Neural progenitor cell (in vitro differentiated cells): ENCODE measurements at regions not wholly inside any gene's neighbourhood (a gene's known extent, or its start where the extent isn't known, plus 50 kb on each side); places are given as distances from the start of the nearest gene placed in this dataset.
"Not testable (repeated sequence)": the region's sequence is repeated elsewhere in the genome, so short reads cannot be mapped to it uniquely, and the experiment has no call there.

Experiments
- CTCF ChIP-seq: fragments of 200-600 bp; sonication (generic); IDR thresholded peaks from 2 replicates; pipeline ENCODE4 v1.5.1; 2017; ENCODE audit warnings: antibody characterized with exemption, mild to moderate bottlenecking
- EZH2 ChIP-seq: fragments of 200-600 bp; sonication (generic); IDR thresholded peaks from 2 replicates; pipeline ENCODE4 v1.6.1; 2017; ENCODE audit warnings: antibody characterized with exemption, mild to moderate bottlenecking, moderate library complexity
- EZH2phosphoT487 ChIP-seq: fragments of 200-600 bp; sonication (generic); IDR thresholded peaks from 2 replicates; pipeline ENCODE4 v1.6.1; 2017; ENCODE audit warnings: antibody characterized with exemption

GRCh38 chr1:68817505-68818210, 320.8 kb upstream of the DEPDC1 start:
- TF ChIP-seq CTCF, EZH2, EZH2phosphoT487: not testable (repeated sequence)
